Nephron (organoid): ENCODE measurements at regions not wholly inside any gene's neighbourhood (a gene's known extent, or its start where the extent isn't known, plus 50 kb on each side); places are given as distances from the start of the nearest gene placed in this dataset.

ENCODE experiments used
- H3K27ac Mint-ChIP-seq, 3 experiments: 2 replicates each; pipeline ENCODE4 v1.8.0; 2020; ENCODE audit warnings: mixed read lengths in 3 of 3, mild to moderate bottlenecking in 2 of 3, moderate library complexity in 1 of 3
- H3K27me3 Mint-ChIP-seq: 2 replicates; pipeline ENCODE4 v1.8.0; 2021; ENCODE audit warnings: low read depth, mild to moderate bottlenecking, moderate library complexity, mixed read lengths
- H3K36me3 Mint-ChIP-seq: 2 replicates; pipeline ENCODE4 v1.8.0; 2020; ENCODE audit warnings: low read depth, mixed read lengths
- H3K4me1 Mint-ChIP-seq: 2 replicates; pipeline ENCODE4 v1.8.0; 2020; ENCODE audit warnings: mixed read lengths
- H3K4me3 Mint-ChIP-seq, 3 experiments: 2 replicates each; pipeline ENCODE4 v1.8.0; 2020; ENCODE audit warnings: mild to moderate bottlenecking in 3 of 3, mixed read lengths in 3 of 3, moderate library complexity in 2 of 3
- H3K9me3 Mint-ChIP-seq: 2 replicates; pipeline ENCODE4 v1.8.0; 2020; ENCODE audit warnings: mixed read lengths
- TF ChIP-seq, protein P1 (sequence below), 3 experiments: fragments of 200-600 bp; sonication (generic); IDR thresholded peaks; one replicate each; pipeline ENCODE4 v1.5.0; 2021; ENCODE audit warnings: antibody characterized with exemption in 3 of 3; ENCODE audit not compliant: unreplicated experiment in 3 of 3

DNA sequence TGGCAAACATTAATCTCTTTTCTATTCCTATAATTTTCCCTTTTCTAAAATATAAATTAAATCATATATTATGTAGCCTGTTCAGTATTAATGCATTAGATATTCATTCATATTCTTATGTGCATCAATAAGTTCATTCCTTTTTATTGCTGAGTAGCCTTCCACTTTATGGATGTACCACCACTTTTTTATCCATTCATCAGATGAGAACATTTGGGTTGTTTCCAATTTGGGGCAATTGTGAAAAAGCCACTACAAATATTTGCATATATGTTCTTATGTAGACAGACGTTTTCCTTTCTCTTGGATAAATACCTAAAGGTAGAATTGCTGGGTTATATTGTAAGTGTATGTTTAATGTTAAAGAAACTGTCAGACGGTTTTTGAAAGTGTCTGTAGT is 79.4 kb upstream of the MAPK10 start:
- Mint-ChIP-seq H3K4me1 (peaks cover 5% of the 10 kb centered on the region), H3K27ac (no peak overlapping the region), H3K36me3 (peaks cover 17% of the 10 kb centered on the region), H3K9me3 (peaks cover 6% of the 10 kb centered on the region), H3K4me3 (no peak overlapping the region), H3K27me3 (peaks cover 4% of the 10 kb centered on the region)
- TF ChIP-seq, protein P1, sequence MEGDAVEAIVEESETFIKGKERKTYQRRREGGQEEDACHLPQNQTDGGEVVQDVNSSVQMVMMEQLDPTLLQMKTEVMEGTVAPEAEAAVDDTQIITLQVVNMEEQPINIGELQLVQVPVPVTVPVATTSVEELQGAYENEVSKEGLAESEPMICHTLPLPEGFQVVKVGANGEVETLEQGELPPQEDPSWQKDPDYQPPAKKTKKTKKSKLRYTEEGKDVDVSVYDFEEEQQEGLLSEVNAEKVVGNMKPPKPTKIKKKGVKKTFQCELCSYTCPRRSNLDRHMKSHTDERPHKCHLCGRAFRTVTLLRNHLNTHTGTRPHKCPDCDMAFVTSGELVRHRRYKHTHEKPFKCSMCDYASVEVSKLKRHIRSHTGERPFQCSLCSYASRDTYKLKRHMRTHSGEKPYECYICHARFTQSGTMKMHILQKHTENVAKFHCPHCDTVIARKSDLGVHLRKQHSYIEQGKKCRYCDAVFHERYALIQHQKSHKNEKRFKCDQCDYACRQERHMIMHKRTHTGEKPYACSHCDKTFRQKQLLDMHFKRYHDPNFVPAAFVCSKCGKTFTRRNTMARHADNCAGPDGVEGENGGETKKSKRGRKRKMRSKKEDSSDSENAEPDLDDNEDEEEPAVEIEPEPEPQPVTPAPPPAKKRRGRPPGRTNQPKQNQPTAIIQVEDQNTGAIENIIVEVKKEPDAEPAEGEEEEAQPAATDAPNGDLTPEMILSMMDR (IDR thresholded peaks at IDR 0.05; ENCODE audit: unreplicated experiment in 3 of 3) = no peak

DNA sequence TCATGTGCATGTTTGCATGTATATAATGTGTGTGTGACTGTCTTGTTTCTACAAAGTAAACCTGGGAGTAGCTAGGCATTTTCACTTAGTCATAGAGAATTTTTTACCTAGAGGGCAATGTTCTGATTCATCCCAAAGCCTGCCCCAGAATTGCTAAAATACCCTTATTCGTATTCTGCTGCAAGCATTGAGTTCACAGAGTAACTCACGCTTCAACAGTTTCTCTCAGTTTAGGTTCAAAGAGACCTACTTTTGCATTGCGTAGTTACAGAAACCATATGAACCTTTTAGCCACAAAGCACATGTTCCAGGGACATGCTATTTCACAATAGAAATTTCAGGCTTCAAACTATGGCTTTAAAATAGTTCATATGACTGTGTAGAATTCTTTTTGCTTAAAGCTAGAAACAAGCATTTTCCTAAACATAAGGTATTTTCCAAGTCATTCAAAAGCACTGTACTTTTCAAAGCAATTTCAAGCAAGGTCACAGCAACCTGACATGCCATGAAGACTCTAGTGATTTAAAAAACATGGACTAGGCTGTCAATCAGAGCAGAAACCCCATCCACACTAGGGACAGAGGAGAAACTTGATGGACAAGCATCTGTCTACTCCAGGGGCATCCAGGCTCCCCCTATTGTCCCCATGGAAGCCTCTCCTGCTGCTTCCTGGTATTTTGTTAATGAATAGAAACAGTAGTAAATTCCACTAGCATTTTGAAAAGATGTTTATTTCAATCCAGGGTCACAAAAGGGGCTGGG is 81.5 kb upstream of the MAPK10 start:
- Mint-ChIP-seq H3K4me1 (peaks cover 5% of the 10 kb centered on the region), H3K36me3 (peaks cover 28% of the 10 kb centered on the region), H3K9me3 (peaks cover 14% of the 10 kb centered on the region), H3K27me3 (no peaks in the 10 kb centered on the region), H3K4me3 (no peak overlapping the region), H3K27ac (peak overlapping the region in 2 of 3 experiments; percentile 19 to 44)
- TF ChIP-seq, protein P1 (IDR thresholded peaks at IDR 0.05; ENCODE audit: unreplicated experiment in 3 of 3) = no peak

DNA sequence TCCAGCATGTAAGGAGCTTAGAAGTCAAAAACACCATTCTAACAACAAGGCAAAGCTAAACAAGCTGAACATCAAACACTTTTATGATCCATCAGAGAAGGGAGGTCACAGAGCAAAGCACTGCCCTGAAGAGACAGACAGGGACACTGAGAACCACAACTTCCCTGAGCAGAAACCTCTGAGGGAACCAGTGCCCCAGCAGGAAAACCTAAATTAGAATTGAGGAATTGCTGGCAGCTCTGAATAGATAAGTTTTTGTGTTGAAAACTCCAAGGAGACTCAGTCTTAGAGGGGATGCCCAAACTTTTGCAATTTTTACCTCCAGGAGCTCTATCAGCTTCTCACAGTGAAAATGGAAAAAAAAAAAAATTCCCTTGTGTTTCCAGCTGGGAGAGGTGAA is 83.0 kb upstream of the MAPK10 start:
- H3K9me3 Mint-ChIP-seq = peaks cover 21% of the 10 kb centered on the region
- TF ChIP-seq, protein P1 (IDR thresholded peaks at IDR 0.05; ENCODE audit: unreplicated experiment in 3 of 3) = no peak
- peaks cover 5% of the 10 kb centered on the region for H3K4me1 Mint-ChIP-seq
- H3K27ac Mint-ChIP-seq = no peak overlapping the region
- peaks cover 38% of the 10 kb centered on the region for H3K36me3 Mint-ChIP-seq
- H3K27me3 Mint-ChIP-seq = no peaks in the 10 kb centered on the region
- no peak overlapping the region for H3K4me3 Mint-ChIP-seq

DNA sequence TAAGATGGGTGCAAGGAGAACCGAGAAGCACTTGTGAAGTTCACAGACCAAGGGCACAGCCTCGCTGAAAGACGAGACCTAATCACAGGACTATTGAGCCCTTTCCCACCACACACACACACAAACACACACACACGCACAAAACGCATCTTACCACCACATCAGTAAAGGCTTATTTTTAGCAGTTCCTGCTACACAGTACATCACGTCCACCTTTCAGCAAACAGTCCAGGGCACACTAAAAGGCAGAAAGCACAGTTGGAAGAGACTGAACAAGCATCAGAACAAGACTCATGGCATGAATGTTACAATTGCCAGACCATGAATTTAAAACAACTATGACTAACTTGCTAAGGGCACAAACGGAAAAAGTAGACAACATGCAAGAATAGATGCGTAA is 83.6 kb upstream of the MAPK10 start:
- Mint-ChIP-seq H3K4me3 (no peak overlapping the region), H3K27ac (no peak overlapping the region), H3K27me3 (no peaks in the 10 kb centered on the region), H3K9me3 (peaks cover 21% of the 10 kb centered on the region), H3K36me3 (peaks cover 34% of the 10 kb centered on the region), H3K4me1 (peaks cover 5% of the 10 kb centered on the region)
- TF ChIP-seq, protein P1 (IDR thresholded peaks at IDR 0.05; ENCODE audit: unreplicated experiment in 3 of 3) = no peak

DNA sequence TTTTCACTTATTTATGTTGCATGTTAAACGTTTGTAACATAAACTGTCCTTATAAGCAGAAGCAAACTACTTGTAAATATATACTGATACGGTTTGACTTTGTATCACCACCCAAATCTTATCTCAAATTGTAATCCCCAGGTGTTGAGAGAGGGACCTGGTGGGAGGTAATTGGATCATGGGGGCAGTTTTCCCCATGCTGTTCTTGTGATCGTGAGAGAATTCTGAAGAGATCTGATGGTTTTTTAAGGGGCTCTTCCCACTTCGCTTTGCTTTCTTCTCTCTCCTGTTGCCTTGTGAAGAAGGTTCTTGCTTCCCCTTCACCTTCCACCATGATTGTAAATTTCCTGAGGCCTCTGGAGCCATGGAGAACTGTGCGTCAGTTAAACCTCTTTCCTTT is 87.1 kb upstream of the MAPK10 start:
- TF ChIP-seq, protein P1 (IDR thresholded peaks at IDR 0.05; ENCODE audit: unreplicated experiment in 3 of 3) = no peak
- peaks cover 21% of the 10 kb centered on the region for H3K4me1 Mint-ChIP-seq
- H3K27ac Mint-ChIP-seq = no peak overlapping the region
- no peaks in the 10 kb centered on the region for H3K27me3 Mint-ChIP-seq
- H3K4me3 Mint-ChIP-seq = no peak overlapping the region
- H3K36me3 Mint-ChIP-seq = peaks cover 37% of the 10 kb centered on the region
- H3K9me3 Mint-ChIP-seq = peaks cover 21% of the 10 kb centered on the region

DNA sequence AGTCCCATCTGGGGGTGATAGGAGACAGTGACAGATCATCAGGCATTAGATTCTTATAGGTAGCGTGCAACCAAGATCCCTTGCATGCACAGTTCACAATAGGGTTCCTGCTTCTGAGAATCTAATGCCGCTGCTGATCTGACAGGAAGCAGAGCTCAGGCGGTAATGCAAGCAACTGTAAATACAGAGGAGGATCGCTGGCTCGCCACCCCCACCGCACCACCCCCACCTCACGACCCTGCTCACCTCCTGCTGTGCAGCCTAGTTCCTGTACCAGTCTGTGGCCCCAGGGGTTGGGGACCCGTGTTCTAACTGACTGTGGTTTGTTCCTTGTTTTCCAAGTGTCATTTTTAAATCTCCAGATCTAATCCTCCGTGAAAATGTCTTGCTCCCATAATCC is 89.0 kb upstream of the MAPK10 start:
- H3K36me3 Mint-ChIP-seq = peaks cover 31% of the 10 kb centered on the region
- H3K9me3 Mint-ChIP-seq = peaks cover 16% of the 10 kb centered on the region
- H3K4me3 Mint-ChIP-seq = peak overlapping the region in 1 of 3 experiments; percentile 13
- peak overlapping the region in 1 of 3 experiments; percentile 55 for H3K27ac Mint-ChIP-seq
- H3K27me3 Mint-ChIP-seq = no peaks in the 10 kb centered on the region
- TF ChIP-seq, protein P1 (IDR thresholded peaks at IDR 0.05; ENCODE audit: unreplicated experiment in 3 of 3) = no peak
- peaks cover 37% of the 10 kb centered on the region for H3K4me1 Mint-ChIP-seq
